B cell (primary cell): ENCODE measurements at regions not wholly inside any gene's neighbourhood (a gene's known extent, or its start where the extent isn't known, plus 50 kb on each side); places are given as distances from the start of the nearest gene placed in this dataset.

Experiments
- ATAC-seq: fragments of 200-7000 bp; cut with Tn5 transposase; one replicate; pipeline ENCODE4 v1.10.0; 2021; ENCODE audit warnings: low read depth, mild to moderate bottlenecking, moderate number of reproducible peaks, moderate library complexity
- CTCF ChIA-PET: fragments of 350-600 bp; sonication (Branson Sonifier 250); formaldehyde crosslinking; loops from one replicate; lab custom pipeline; 2021; ENCODE audit warnings: antibody characterized with exemption, inconsistent platforms; lab: Charles Lee
- POLR2A ChIA-PET: fragments of 350-600 bp; sonication (Branson Sonifier 250); formaldehyde crosslinking; loops from one replicate; lab custom pipeline; 2021; ENCODE audit warnings: antibody characterized with exemption; lab: Charles Lee
- DNase-seq: peaks from one replicate; pipeline ENCODE4 v3.0.0; 2013
- H2AFZ ChIP-seq: 2 replicates; pipeline ENCODE4 v1.6.1; 2012; ENCODE audit warnings: mild to moderate bottlenecking, low read depth, low read length; ENCODE audit not compliant: insufficient read depth, poor library complexity, severe bottlenecking
- H3K27ac ChIP-seq, 2 donors: 1 replicate in 1 of 2; 2 replicates in 1 of 2; pipeline ENCODE4 v1.5.1; 2012 to 2013; ENCODE audit warnings: low read length in 2 of 2, mild to moderate bottlenecking in 2 of 2, moderate library complexity in 1 of 2
- H3K27me3 ChIP-seq, 4 experiments: fragments of 200-600 bp in 1 of 4; sonication (generic) in 1 of 4; replicated peaks in 1 of 4; 1 replicate in 2 of 4; 2 replicates in 2 of 4; pipeline versions ENCODE4 v1.6.1 to v1.7.0; 2013 to 2016; ENCODE audit warnings: low read length in 3 of 4, mild to moderate bottlenecking in 2 of 4, mixed read lengths in 1 of 4, moderate library complexity in 1 of 4; ENCODE audit not compliant: insufficient read depth in 4 of 4, control insufficient read depth in 3 of 4; ENCODE audit errors: control extremely low read depth in 1 of 4
- H3K36me3 ChIP-seq, 2 experiments: replicated peaks in 1 of 2; 1 replicate in 1 of 2; 2 replicates in 1 of 2; pipeline versions ENCODE4 v1.6.1 to v1.7.1; 2013; ENCODE audit warnings: low read length in 1 of 2; ENCODE audit not compliant: insufficient read depth in 2 of 2, control insufficient read depth in 1 of 2; ENCODE audit errors: control extremely low read depth in 1 of 2, extremely low read depth in 1 of 2
- H3K4me1 ChIP-seq, 2 donors: fragments of 200-600 bp in 1 of 2; sonication (generic) in 1 of 2; 1 replicate in 1 of 2; 2 replicates in 1 of 2; pipeline versions ENCODE4 v1.5.1 to v1.6.1; 2013 to 2017; ENCODE audit warnings: low read length in 2 of 2; ENCODE audit not compliant: control insufficient read depth in 2 of 2, insufficient read depth in 2 of 2
- H3K4me2 ChIP-seq: replicated peaks from 2 replicates; pipeline ENCODE3; 2012; ENCODE audit warnings: mild to moderate bottlenecking, low read depth, low read length; ENCODE audit not compliant: poor library complexity, severe bottlenecking
- H3K4me3 ChIP-seq, 5 experiments: fragments of 200-600 bp in 1 of 5; sonication (generic) in 1 of 5; 1 replicate in 3 of 5; 2 replicates in 2 of 5; pipeline versions ENCODE4 v1.5.1 to v1.7.0; 2011 to 2016; ENCODE audit warnings: low read length in 4 of 5, mild to moderate bottlenecking in 4 of 5, low read depth in 2 of 5, control low read depth in 1 of 5, moderate library complexity in 1 of 5; ENCODE audit not compliant: insufficient read depth in 1 of 5; ENCODE audit errors: control extremely low read depth in 1 of 5, extremely low read depth in 1 of 5
- H3K79me2 ChIP-seq: fragments of 200-600 bp; sonication (generic); one replicate; pipeline ENCODE4 v1.6.0; 2016; ENCODE audit warnings: low read length; ENCODE audit not compliant: control insufficient read depth, insufficient read depth
- H3K9ac ChIP-seq: fragments of 200-600 bp; sonication (generic); 2 replicates; pipeline ENCODE4 v1.6.1; 2017; ENCODE audit warnings: mild to moderate bottlenecking, low read length, moderate library complexity
- H3K9me3 ChIP-seq, 3 donors: one replicate each; pipeline versions ENCODE4 v1.6.1 to v1.7.1; 2013; ENCODE audit warnings: low read length in 2 of 3; ENCODE audit not compliant: control insufficient read depth in 2 of 3, insufficient read depth in 1 of 3; ENCODE audit errors: control extremely low read depth in 1 of 3
- H4K20me1 ChIP-seq: 2 replicates; pipeline ENCODE4 v1.6.0; 2012; ENCODE audit warnings: mild to moderate bottlenecking, low read length; ENCODE audit not compliant: insufficient read depth, control insufficient read depth, poor library complexity, severe bottlenecking
- H3K27ac Mint-ChIP-seq: one replicate; pipeline ENCODE4 v1.8.0; 2021; ENCODE audit warnings: mixed read lengths
- H3K27me3 Mint-ChIP-seq: one replicate; pipeline ENCODE4 v1.8.0; 2021; ENCODE audit warnings: mixed read lengths
- H3K4me1 Mint-ChIP-seq: one replicate; pipeline ENCODE4 v1.8.0; 2021; ENCODE audit warnings: mixed read lengths
- H3K4me3 Mint-ChIP-seq: one replicate; pipeline ENCODE4 v1.8.0; 2021; ENCODE audit warnings: mixed read lengths
- H3K9me3 Mint-ChIP-seq: one replicate; pipeline ENCODE4 v1.8.0; 2022; ENCODE audit warnings: mixed read lengths; ENCODE audit not compliant: insufficient read depth
- CTCF ChIP-seq: fragments of 200-600 bp; IDR thresholded peaks from one replicate; pipeline ENCODE4 v1.8.0; 2022; ENCODE audit warnings: antibody characterized with exemption, mild to moderate bottlenecking
- EZH2 ChIP-seq: IDR thresholded peaks from 2 replicates; pipeline ENCODE4 v1.6.1; 2012; ENCODE audit warnings: borderline replicate concordance, low read depth, mild to moderate bottlenecking, moderate library complexity, low read length; ENCODE audit not compliant: insufficient read depth, poor library complexity, severe bottlenecking
- WGBS: methylation state at CpG from one replicate; pipeline ENCODE4 v1.1.5; 2013; ENCODE audit warnings: missing lambda C conversion rate; ENCODE audit not compliant: insufficient coverage; 5-methylcytosine and 5-hydroxymethylcytosine counted together
- intact Hi-C: fragments of 100-400 bp; cut with micrococcal nuclease; formaldehyde crosslinking; loops from one replicate; pipeline ENCODE4 v1.10.0; 2022

GRCh38 chr9:16155878-16156277 is 603.0 kb downstream of the CCDC171 start:
- Histone ChIP-seq H3K9me3 (peaks cover 0 to 4% (median 0%) of the 10 kb centered on the region in 3 donors), H3K9ac (no peak overlapping the region), H3K27ac (no peak overlapping the region), H3K36me3 (no peaks in the 10 kb centered on the region), H3K27me3 (no peaks in the 10 kb centered on the region), H3K79me2 (no peaks in the 10 kb centered on the region), H3K4me1 (no peaks in the 10 kb centered on the region), H2AFZ (no peak overlapping the region), H3K4me2 (no peak overlapping the region), H4K20me1 (no peaks in the 10 kb centered on the region), H3K4me3 (no peak overlapping the region)
- intact Hi-C loops = no loop called here
- ATAC-seq (no peak), DNase-seq (no peak)
- H3K27ac Mint-ChIP-seq = no peak overlapping the region
- H3K27me3 Mint-ChIP-seq = peaks cover 14% of the 10 kb centered on the region
- no peak overlapping the region for H3K4me3 Mint-ChIP-seq
- WGBS = 93% methylated on average over 2 of the region's 4 CpGs
- H3K4me1 Mint-ChIP-seq = peaks cover 3% of the 10 kb centered on the region
- H3K9me3 Mint-ChIP-seq = no peaks in the 10 kb centered on the region
- ChIA-PET CTCF (no interaction called here), POLR2A (no interaction called here)
- TF ChIP-seq EZH2 = no peak

GRCh38 chr9:16157216-16157615 is 604.4 kb downstream of the CCDC171 start:
- no peak overlapping the region for H3K4me3 Mint-ChIP-seq
- Histone ChIP-seq H3K4me2 (no peak overlapping the region), H4K20me1 (no peaks in the 10 kb centered on the region), H3K9ac (no peak overlapping the region), H3K4me3 (no peak overlapping the region), H3K79me2 (no peaks in the 10 kb centered on the region), H3K27ac (no peak overlapping the region), H2AFZ (no peak overlapping the region), H3K4me1 (no peaks in the 10 kb centered on the region), H3K9me3 (no peaks in the 10 kb centered on the region), H3K27me3 (no peaks in the 10 kb centered on the region), H3K36me3 (no peaks in the 10 kb centered on the region)
- DNase-seq (no peak), ATAC-seq (no peak)
- POLR2A ChIA-PET = no interaction called here
- peaks cover 14% of the 10 kb centered on the region for H3K27me3 Mint-ChIP-seq
- H3K9me3 Mint-ChIP-seq = no peaks in the 10 kb centered on the region
- intact Hi-C loops = no loop called here
- WGBS = 97% methylated on average over 3 of the region's 3 CpGs
- TF ChIP-seq EZH2 (no peak), CTCF (no peak)
- H3K4me1 Mint-ChIP-seq = peaks cover 3% of the 10 kb centered on the region
- CTCF ChIA-PET = no interaction called here
- H3K27ac Mint-ChIP-seq = no peak overlapping the region
